ENCODE measurements at regions not wholly inside any gene's neighbourhood (a gene's known extent, or its start where the extent isn't known, plus 50 kb on each side); places are given as distances from the start of the nearest gene placed in this dataset.

GRCh38 chr7:82668676-82669075, 225.1 kb upstream of the CACNA2D1 start:
- TF ChIP-seq EZH2phosphoT487 (IDR thresholded peaks at IDR 0.05; ENCODE audit: borderline replicate concordance, low read depth) (no peak), YY1 (IDR thresholded peaks at IDR 0.05; ENCODE audit: low read depth) (no peak), EP300 (IDR thresholded peaks at IDR 0.05; ENCODE audit: borderline replicate concordance in 1 of 2, low read depth in 1 of 2, low read length in 1 of 2) (no peak), SIN3A (IDR thresholded peaks at IDR 0.05; ENCODE audit: borderline replicate concordance, low read depth, low read length) (no peak), JUND (IDR thresholded peaks at IDR 0.05) (no peak), ELF1 (IDR thresholded peaks at IDR 0.05) (no peak), CHD2 (IDR thresholded peaks at IDR 0.05; ENCODE audit: low read length, partially characterized antibody) (no peak), POLR2AphosphoS5 (IDR thresholded peaks at IDR 0.05; ENCODE audit: low read depth, low read length) (no peak), MAX (IDR thresholded peaks at IDR 0.05; ENCODE audit: low read depth) (no peak), RAD21 (IDR thresholded peaks at IDR 0.05; ENCODE audit: low read length) (no peak)
- TF ChIP-seq, protein P1, sequence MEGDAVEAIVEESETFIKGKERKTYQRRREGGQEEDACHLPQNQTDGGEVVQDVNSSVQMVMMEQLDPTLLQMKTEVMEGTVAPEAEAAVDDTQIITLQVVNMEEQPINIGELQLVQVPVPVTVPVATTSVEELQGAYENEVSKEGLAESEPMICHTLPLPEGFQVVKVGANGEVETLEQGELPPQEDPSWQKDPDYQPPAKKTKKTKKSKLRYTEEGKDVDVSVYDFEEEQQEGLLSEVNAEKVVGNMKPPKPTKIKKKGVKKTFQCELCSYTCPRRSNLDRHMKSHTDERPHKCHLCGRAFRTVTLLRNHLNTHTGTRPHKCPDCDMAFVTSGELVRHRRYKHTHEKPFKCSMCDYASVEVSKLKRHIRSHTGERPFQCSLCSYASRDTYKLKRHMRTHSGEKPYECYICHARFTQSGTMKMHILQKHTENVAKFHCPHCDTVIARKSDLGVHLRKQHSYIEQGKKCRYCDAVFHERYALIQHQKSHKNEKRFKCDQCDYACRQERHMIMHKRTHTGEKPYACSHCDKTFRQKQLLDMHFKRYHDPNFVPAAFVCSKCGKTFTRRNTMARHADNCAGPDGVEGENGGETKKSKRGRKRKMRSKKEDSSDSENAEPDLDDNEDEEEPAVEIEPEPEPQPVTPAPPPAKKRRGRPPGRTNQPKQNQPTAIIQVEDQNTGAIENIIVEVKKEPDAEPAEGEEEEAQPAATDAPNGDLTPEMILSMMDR (IDR thresholded peaks at IDR 0.05): no peak
- TF ChIP-seq, protein P2, sequence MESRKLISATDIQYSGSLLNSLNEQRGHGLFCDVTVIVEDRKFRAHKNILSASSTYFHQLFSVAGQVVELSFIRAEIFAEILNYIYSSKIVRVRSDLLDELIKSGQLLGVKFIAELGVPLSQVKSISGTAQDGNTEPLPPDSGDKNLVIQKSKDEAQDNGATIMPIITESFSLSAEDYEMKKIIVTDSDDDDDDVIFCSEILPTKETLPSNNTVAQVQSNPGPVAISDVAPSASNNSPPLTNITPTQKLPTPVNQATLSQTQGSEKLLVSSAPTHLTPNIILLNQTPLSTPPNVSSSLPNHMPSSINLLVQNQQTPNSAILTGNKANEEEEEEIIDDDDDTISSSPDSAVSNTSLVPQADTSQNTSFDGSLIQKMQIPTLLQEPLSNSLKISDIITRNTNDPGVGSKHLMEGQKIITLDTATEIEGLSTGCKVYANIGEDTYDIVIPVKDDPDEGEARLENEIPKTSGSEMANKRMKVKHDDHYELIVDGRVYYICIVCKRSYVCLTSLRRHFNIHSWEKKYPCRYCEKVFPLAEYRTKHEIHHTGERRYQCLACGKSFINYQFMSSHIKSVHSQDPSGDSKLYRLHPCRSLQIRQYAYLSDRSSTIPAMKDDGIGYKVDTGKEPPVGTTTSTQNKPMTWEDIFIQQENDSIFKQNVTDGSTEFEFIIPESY (IDR thresholded peaks at IDR 0.05; ENCODE audit: borderline replicate concordance, low read depth): no peak
